Loucy (cell line): ENCODE measurements at regions not wholly inside any gene's neighbourhood (a gene's known extent, or its start where the extent isn't known, plus 50 kb on each side); places are given as distances from the start of the nearest gene placed in this dataset.

Experiments
- H2AFZ ChIP-seq: fragments of 200-600 bp; sonication (generic); 2 replicates; pipeline ENCODE4 v1.6.0; 2016; ENCODE audit warnings: antibody characterized with exemption, mild to moderate bottlenecking, low read length, moderate library complexity
- H3F3A ChIP-seq: fragments of 200-600 bp; 2 replicates; pipeline ENCODE4 v1.6.0; 2016; ENCODE audit warnings: antibody characterized with exemption, low read depth, mild to moderate bottlenecking
- H3K27me3 ChIP-seq: fragments of 200-600 bp; sonication (generic); 2 replicates; pipeline ENCODE4 v1.6.1; 2014; ENCODE audit warnings: low read length, mild to moderate bottlenecking; ENCODE audit not compliant: insufficient read depth, poor library complexity, severe bottlenecking
- H3K36me3 ChIP-seq: fragments of 200-600 bp; sonication (generic); 2 replicates; pipeline ENCODE4 v1.6.1; 2016; ENCODE audit warnings: low read length; ENCODE audit not compliant: insufficient read depth
- H3K4me1 ChIP-seq: fragments of 200-600 bp; sonication (generic); 2 replicates; pipeline ENCODE4 v1.5.1; 2014; ENCODE audit warnings: low read length, mild to moderate bottlenecking; ENCODE audit not compliant: insufficient read depth, poor library complexity, severe bottlenecking
- H3K4me2 ChIP-seq: fragments of 200-600 bp; sonication (generic); 2 replicates; pipeline ENCODE4 v1.6.0; 2014; ENCODE audit warnings: antibody characterized with exemption, low read length, low read depth, mild to moderate bottlenecking; ENCODE audit not compliant: poor library complexity, severe bottlenecking
- H3K4me3 ChIP-seq: fragments of 200-600 bp; sonication (generic); 2 replicates; pipeline ENCODE4 v1.5.1; 2014; ENCODE audit warnings: low read length, mild to moderate bottlenecking, mixed read lengths; ENCODE audit not compliant: poor library complexity, severe bottlenecking
- H3K79me2 ChIP-seq: fragments of 200-600 bp; sonication (generic); 2 replicates; pipeline ENCODE4 v1.6.1; 2014; ENCODE audit warnings: low read length; ENCODE audit not compliant: insufficient read depth
- H3K9ac ChIP-seq: fragments of 200-600 bp; sonication (generic); 2 replicates; pipeline ENCODE4 v1.6.0; 2014; ENCODE audit warnings: mild to moderate bottlenecking, low read depth, low read length, moderate library complexity; ENCODE audit not compliant: poor library complexity, severe bottlenecking
- H3K9me2 ChIP-seq: fragments of 200-600 bp; sonication (generic); replicated peaks from 2 replicates; pipeline ENCODE4 v1.6.1; 2016; ENCODE audit warnings: low read depth, low read length, mixed read lengths
- H3K9me3 ChIP-seq: fragments of 200-600 bp; sonication (generic); 2 replicates; pipeline ENCODE4 v1.6.1; 2014; ENCODE audit warnings: mild to moderate bottlenecking, antibody characterized with exemption, low read length, low read depth; ENCODE audit not compliant: insufficient read depth
- H4K20me1 ChIP-seq: fragments of 200-600 bp; sonication (generic); 2 replicates; pipeline ENCODE4 v1.6.0; 2014; ENCODE audit warnings: antibody characterized with exemption, low read length, mild to moderate bottlenecking; ENCODE audit not compliant: insufficient read depth, poor library complexity, severe bottlenecking
- CTCF ChIP-seq: fragments of 200-600 bp; sonication (generic); conservative IDR thresholded peaks from 2 replicates; pipeline ENCODE4 v1.5.1; 2014; ENCODE audit warnings: mild to moderate bottlenecking, antibody characterized with exemption, low read length
- EZH2phosphoT487 ChIP-seq: fragments of 200-600 bp; IDR thresholded peaks from 2 replicates; pipeline ENCODE4 v1.6.1; 2018; ENCODE audit warnings: antibody characterized with exemption, mild to moderate bottlenecking, moderate library complexity, borderline replicate concordance

GRCh38 chr15:70158309-70159000 is 60.7 kb upstream of the TLE3 start:
- no peak for TF ChIP-seq EZH2phosphoT487
- TF ChIP-seq CTCF: no peak
- Histone ChIP-seq H3F3A (no peaks in the 10 kb centered on the region), H3K9me3 (no peaks in the 10 kb centered on the region), H2AFZ (no peak overlapping the region), H3K4me1 (peaks cover 33% of the 10 kb centered on the region), H3K27me3 (no peaks in the 10 kb centered on the region), H3K4me2 (no peak overlapping the region), H3K79me2 (no peaks in the 10 kb centered on the region), H3K4me3 (no peak overlapping the region), H4K20me1 (no peaks in the 10 kb centered on the region), H3K9me2 (no peaks in the 10 kb centered on the region), H3K36me3 (no peaks in the 10 kb centered on the region), H3K9ac (no peak overlapping the region)

DNA sequence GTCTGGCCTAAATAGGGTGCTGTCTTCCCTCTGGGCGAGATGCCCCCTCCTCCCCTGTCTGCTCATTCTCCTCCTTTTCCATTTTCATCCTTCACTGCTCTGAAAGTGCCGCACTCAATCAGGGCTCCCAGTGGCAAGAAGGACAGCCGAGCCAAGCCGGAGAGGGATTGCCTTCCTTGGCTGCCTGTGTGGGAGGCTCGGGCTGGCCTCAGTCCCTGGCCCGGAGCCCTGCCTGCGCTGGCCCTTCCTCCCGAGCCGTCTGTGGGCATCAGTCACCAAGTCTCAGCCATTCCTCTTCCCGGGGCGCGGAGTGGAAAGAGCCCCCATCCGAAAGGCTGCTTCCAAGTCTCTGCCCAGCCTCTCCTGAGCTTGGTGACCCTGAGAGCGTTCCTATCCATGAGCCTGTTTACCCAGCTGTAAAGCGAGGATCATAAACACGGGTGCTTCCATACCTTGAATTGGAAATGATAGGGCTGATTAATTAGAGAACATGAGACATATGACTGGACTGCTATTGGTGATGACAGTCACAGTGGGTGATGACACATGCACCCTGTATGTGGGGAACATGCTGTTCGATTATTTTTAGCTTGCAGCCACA is 59.1 kb upstream of the TLE3 start:
- peaks cover 50% of the 10 kb centered on the region for H3K4me1 ChIP-seq
- 0 out of 2 replicates have a peak, but pooled peaks cover under 1% of the 10 kb centered on the region for H3F3A ChIP-seq
- no peak overlapping the region for H2AFZ ChIP-seq
- no peaks in the 10 kb centered on the region for H4K20me1 ChIP-seq
- no peaks in the 10 kb centered on the region for H3K9me2 ChIP-seq
- H3K9me3 ChIP-seq: no peaks in the 10 kb centered on the region
- no peaks in the 10 kb centered on the region for H3K27me3 ChIP-seq
- no peaks in the 10 kb centered on the region for H3K36me3 ChIP-seq
- H3K79me2 ChIP-seq: no peaks in the 10 kb centered on the region
- TF ChIP-seq CTCF (no peak), EZH2phosphoT487 (no peak)
- H3K4me2 ChIP-seq: no peak overlapping the region
- no peak overlapping the region for H3K9ac ChIP-seq
- H3K4me3 ChIP-seq: no peak overlapping the region

DNA sequence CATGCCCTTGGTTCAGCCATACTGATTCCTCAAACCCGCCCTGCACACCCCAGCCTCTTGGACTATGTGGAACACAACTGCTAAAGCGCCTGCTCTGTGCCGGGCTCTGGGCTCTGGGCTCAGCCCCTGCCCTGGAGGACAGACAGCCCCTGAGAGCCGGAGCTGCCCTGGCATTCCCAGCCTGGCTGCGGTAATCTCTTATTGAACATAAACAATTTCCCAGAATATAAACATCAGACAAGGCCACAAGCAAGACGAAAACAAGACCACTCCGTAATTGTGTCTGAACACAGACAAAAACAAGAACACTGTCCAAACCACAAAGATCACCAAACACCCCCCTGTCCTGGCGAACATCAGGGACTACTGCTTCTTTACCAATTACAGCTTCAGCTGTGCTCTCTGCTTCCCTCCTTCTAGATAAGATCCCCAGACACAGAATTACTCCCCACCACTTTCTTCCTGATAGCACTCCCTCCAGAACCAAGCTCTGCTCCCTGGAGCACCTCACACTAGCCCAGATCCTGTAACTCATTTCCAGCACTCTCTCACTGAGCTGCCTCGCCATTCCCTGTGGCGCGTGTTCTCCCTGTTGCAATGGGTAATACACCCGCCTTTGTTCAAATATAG is 57.1 kb upstream of the TLE3 start:
- Histone ChIP-seq H3K9me2 (no peaks in the 10 kb centered on the region), H3K4me1 (peaks cover 64% of the 10 kb centered on the region), H3K9me3 (no peaks in the 10 kb centered on the region), H3K4me2 (no peak overlapping the region), H2AFZ (no peak overlapping the region), H4K20me1 (no peaks in the 10 kb centered on the region), H3K27me3 (no peaks in the 10 kb centered on the region), H3K4me3 (no peak overlapping the region), H3F3A (0 out of 2 replicates have a peak, but pooled peaks cover 4% of the 10 kb centered on the region), H3K36me3 (no peaks in the 10 kb centered on the region), H3K79me2 (no peaks in the 10 kb centered on the region), H3K9ac (no peak overlapping the region)
- TF ChIP-seq CTCF (no peak), EZH2phosphoT487 (no peak)
